ENCODE measurements at regions not wholly inside any gene's neighbourhood (a gene's known extent, or its start where the extent isn't known, plus 50 kb on each side); places are given as distances from the start of the nearest gene placed in this dataset.

DNA sequence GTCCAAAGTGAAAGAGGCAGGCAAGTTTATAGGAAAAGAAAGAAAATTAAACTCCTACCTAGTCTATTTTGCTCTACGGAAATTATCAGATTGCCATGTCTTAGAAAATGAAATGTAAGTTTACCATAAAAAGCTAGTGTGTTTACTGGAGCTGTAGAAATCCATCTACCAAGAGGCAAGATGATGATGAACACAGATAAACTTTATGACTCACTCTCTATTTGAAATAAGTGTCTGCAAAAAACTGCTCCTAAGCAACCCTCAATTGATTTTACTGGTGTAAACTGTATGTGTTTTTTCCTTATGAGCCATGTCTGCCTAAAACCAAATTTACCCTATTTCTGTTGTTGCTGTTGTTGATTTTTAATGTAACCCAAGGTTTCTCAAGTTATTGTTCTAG lies 73.8 kb upstream of the TMEM106B start:
- Mint-ChIP-seq H3K27ac (no peak overlapping the region), H3K36me3 (no peaks in the 10 kb centered on the region), H3K4me3 (no peak overlapping the region), H3K9me3 (peaks cover 4 to 5% of the 10 kb centered on the region in 2 donors), H3K27me3 (peaks cover 0 to 5% of the 10 kb centered on the region in 2 donors), H3K4me1 (no peaks in the 10 kb centered on the region)
- no peak for DNase-seq
- ATAC-seq (replicated peaks): no peak

DNA sequence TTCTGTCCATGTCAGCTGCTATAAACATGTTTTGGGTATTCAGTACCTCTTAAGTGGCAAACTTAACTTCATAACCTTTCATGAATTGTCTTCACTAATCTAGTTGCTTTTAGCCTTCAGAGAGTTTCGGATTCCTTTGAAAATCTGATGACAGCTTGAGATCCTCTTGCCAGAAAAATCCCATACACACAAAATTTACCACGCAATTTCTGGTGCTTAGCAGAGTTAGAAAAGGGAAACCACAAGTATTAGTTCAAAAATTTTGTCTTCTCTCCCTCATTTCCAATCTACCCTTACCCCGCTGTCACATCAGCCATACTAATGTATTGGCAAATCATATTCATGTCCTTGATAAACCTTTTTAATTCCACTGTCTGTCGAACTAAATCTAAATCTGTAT lies 72.7 kb upstream of the TMEM106B start:
- DNase-seq: no peak
- no peak overlapping the region for H3K4me3 Mint-ChIP-seq
- no peaks in the 10 kb centered on the region for H3K36me3 Mint-ChIP-seq
- peaks cover 0 to 2% of the 10 kb centered on the region in 2 donors for H3K9me3 Mint-ChIP-seq
- H3K4me1 Mint-ChIP-seq: no peaks in the 10 kb centered on the region
- no peak for ATAC-seq (replicated peaks)
- peaks cover 0 to 5% of the 10 kb centered on the region in 2 donors for H3K27me3 Mint-ChIP-seq
- H3K27ac Mint-ChIP-seq: no peak overlapping the region

GRCh38 chr7:12139416-12139815 lies 71.7 kb upstream of the TMEM106B start:
- no peaks in the 10 kb centered on the region for H3K4me1 Mint-ChIP-seq
- H3K27me3 Mint-ChIP-seq: peaks cover 0 to 5% of the 10 kb centered on the region in 2 donors
- H3K4me3 Mint-ChIP-seq: no peak overlapping the region
- peaks cover 0 to 5% of the 10 kb centered on the region in 2 donors for H3K9me3 Mint-ChIP-seq
- ATAC-seq (replicated peaks) (no peak), DNase-seq (no peak)
- H3K27ac Mint-ChIP-seq: no peak overlapping the region
- no peaks in the 10 kb centered on the region for H3K36me3 Mint-ChIP-seq

DNA sequence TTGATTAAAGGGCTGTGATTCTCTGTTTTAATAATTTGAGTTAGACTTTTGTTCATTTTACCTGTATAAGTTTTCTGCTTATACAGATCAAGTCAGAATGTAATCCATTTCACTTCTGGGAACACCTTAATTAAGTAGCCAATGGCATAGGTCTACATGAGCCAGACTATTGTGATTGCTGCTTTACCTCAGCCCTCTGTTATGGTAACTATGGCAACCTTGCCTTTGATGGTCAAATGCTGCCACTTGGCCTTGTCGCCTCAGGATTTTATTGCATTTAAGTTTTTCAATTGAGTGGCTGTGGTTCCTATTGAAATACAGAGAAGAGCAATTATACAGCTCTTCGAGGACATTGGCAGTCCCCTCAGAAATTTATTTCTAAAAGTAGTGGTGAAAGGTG lies 64.3 kb upstream of the TMEM106B start:
- Mint-ChIP-seq H3K27me3 (no peaks in the 10 kb centered on the region), H3K9me3 (peaks cover 0 to 3% of the 10 kb centered on the region in 2 donors), H3K27ac (no peak overlapping the region), H3K4me3 (no peak overlapping the region), H3K4me1 (no peaks in the 10 kb centered on the region), H3K36me3 (no peaks in the 10 kb centered on the region)
- no peak for ATAC-seq (replicated peaks)
- DNase-seq: no peak

DNA sequence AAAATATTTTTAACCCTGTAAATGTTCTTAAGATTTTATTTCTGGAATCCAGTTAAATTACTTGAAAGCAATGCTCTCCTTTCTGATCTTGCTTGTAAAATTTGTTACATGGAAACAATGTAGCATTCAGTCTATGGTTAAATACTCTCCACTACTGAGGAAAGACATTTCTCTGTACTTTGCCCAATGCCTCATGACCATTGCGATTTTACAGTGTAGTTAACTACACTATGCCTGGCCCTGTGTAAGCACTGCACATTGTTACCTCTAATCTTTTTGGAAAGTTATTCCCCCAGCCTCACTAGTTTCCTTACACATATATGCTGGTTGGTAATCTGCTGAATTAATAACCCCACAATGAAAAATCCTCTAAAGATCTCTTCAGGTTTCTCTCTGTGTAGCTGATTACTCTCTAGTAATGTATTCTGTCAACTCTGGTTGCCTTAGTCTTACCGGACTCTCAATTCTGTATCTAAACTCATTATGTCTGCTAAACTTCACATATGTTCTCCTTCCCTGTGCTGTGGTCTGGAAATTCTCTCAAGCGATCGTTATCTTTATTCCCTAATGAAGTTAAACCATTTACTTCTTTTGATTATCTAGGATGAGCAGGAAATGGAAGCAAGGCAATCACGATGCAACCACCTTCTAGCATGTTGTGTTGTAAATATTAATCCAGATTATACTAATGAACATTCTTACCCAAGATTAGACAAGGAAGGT lies 58.7 kb upstream of the TMEM106B start:
- Mint-ChIP-seq H3K36me3 (no peaks in the 10 kb centered on the region), H3K4me1 (no peaks in the 10 kb centered on the region), H3K27me3 (peaks cover 0 to 5% of the 10 kb centered on the region in 2 donors), H3K9me3 (no peaks in the 10 kb centered on the region), H3K27ac (no peak overlapping the region), H3K4me3 (no peak overlapping the region)
- no peak for ATAC-seq (replicated peaks)
- no peak for DNase-seq

- H3K27ac Mint-ChIP-seq: no peak overlapping the region
- no peaks in the 10 kb centered on the region for H3K4me1 Mint-ChIP-seq
- no peak overlapping the region for H3K4me3 Mint-ChIP-seq
- ATAC-seq (replicated peaks) (no peak), DNase-seq (no peak)
- H3K9me3 Mint-ChIP-seq: no peaks in the 10 kb centered on the region
- H3K36me3 Mint-ChIP-seq: no peaks in the 10 kb centered on the region
- peaks cover 0 to 5% of the 10 kb centered on the region in 2 donors for H3K27me3 Mint-ChIP-seq
Measured at GRCh38 chr7:12154119-12154518, 57.0 kb upstream of the TMEM106B start.

GRCh38 chr7:12157517-12157916 lies 53.6 kb upstream of the TMEM106B start:
- Mint-ChIP-seq H3K27me3 (peaks cover 0 to 3% of the 10 kb centered on the region in 2 donors), H3K36me3 (no peaks in the 10 kb centered on the region), H3K4me3 (no peak overlapping the region), H3K4me1 (no peaks in the 10 kb centered on the region), H3K9me3 (no peaks in the 10 kb centered on the region), H3K27ac (no peak overlapping the region)
- ATAC-seq (replicated peaks) (no peak), DNase-seq (no peak)

DNA sequence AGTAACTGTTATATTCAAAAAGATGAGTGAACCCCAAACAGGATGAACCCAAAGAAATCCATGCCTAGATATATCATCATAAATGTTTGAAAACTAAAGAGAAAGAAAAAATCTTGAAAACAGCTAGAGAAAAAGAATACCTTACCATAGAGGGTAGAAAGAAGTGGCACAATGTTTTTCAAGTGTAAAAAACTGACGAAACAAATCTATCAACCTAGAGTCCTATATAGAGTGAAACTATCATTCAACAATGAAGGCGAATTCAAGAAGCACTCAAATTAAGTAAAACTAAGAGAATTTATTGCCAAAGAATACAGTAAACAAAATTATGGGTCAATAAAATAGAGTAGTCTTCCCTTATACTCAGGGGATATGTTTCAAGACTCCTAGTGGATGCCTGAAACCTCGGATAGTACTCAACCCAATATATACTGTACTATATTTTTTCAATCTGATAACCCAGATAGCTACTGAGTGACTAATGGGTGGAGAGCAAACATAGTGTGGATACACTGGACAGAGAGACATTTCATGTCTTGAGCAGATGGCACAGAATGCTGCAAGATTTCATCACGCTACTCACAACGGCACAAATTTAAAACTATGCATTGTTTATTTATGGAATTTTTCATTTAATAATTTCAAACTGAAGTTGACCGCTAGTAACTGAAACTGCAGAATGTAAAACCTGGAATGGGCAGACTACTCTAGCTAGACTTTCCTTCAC lies 52.6 kb upstream of the TMEM106B start:
- DNase-seq: no peak
- no peaks in the 10 kb centered on the region for H3K36me3 Mint-ChIP-seq
- no peak overlapping the region for H3K27ac Mint-ChIP-seq
- no peaks in the 10 kb centered on the region for H3K9me3 Mint-ChIP-seq
- no peaks in the 10 kb centered on the region for H3K27me3 Mint-ChIP-seq
- ATAC-seq (replicated peaks): no peak
- H3K4me3 Mint-ChIP-seq: no peak overlapping the region
- no peaks in the 10 kb centered on the region for H3K4me1 Mint-ChIP-seq

DNA sequence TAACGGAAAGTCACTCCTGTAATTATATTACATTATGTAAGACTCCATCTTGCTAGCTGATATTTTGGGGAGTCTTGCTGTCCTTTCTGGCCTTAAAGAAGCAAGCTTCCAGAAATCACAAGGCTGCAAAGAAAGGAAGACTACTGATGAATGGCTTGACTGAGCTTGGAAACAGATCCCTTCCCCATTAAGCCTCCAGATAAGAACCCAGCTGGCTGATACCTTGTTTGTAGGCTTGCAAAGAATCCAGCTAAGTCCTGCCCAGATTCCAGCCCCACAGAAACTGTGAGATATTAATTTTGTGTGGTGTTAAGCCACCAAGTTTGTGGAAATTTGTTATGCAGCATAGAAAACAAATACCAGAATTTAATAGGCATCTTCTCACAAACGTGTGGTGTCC lies 49.9 kb upstream of the TMEM106B start:
- no peak for DNase-seq
- Mint-ChIP-seq H3K9me3 (no peaks in the 10 kb centered on the region), H3K4me1 (no peaks in the 10 kb centered on the region), H3K4me3 (no peak overlapping the region), H3K36me3 (no peaks in the 10 kb centered on the region), H3K27me3 (no peaks in the 10 kb centered on the region), H3K27ac (no peak overlapping the region)
- ATAC-seq (replicated peaks): no peak

Data from stimulated activated naive B cell treated with anti-CD40 and anti-IgM and Interleukin-4, amounts not matched to agents 10 μg/mL and 1 μg/mL and 100 μg/mL, for 72 hours (primary cell).